Left lung (tissue), 4 donors: ENCODE measurements at regions not wholly inside any gene's neighbourhood (a gene's known extent, or its start where the extent isn't known, plus 50 kb on each side); places are given as distances from the start of the nearest gene placed in this dataset.
"Not testable (repeated sequence)": the region's sequence is repeated elsewhere in the genome, so short reads cannot be mapped to it uniquely, and the experiment has no call there.

Experiments used
- ATAC-seq: fragments of 200-7000 bp; cut with Tn5 transposase; one replicate; pipeline ENCODE4 v1.9.1; 2020; ENCODE audit warnings: moderate library complexity
- DNase-seq, 4 donors: peaks; one replicate each; pipeline ENCODE4 v3.0.0-alpha.2; 2013 to 2020
- H3K27ac ChIP-seq, 2 donors: fragments of 200-600 bp; sonication (generic) in 1 of 2; one replicate each; pipeline versions ENCODE4 v1.5.0 to v1.8.0; 2020 to 2021
- H3K27me3 ChIP-seq, 2 donors: fragments of 200-600 bp; sonication (generic) in 1 of 2; one replicate each; pipeline versions ENCODE4 v1.5.0 to v1.8.0; 2020 to 2021
- H3K36me3 ChIP-seq, 2 donors: fragments of 200-600 bp; sonication (generic) in 1 of 2; one replicate each; pipeline versions ENCODE4 v1.5.0 to v1.8.0; 2020 to 2021
- H3K4me1 ChIP-seq, 2 donors: fragments of 200-600 bp; one replicate each; pipeline ENCODE4 v1.8.0; 2021
- H3K4me3 ChIP-seq, 2 donors: fragments of 200-600 bp; sonication (generic) in 1 of 2; one replicate each; pipeline versions ENCODE4 v1.5.0 to v1.8.0; 2020 to 2021; ENCODE audit warnings: mild to moderate bottlenecking in 1 of 2
- H3K9me3 ChIP-seq, 2 donors: fragments of 200-600 bp; sonication (generic) in 1 of 2; one replicate each; pipeline versions ENCODE4 v1.5.0 to v1.8.0; 2020 to 2021
- intact Hi-C, 2 donors: fragments of 100-400 bp; cut with DNase I; formaldehyde crosslinking; loops; one replicate each; pipeline versions ENCODE4 v1.11.2 to v1.14.2; 2022
- TF ChIP-seq, protein P1 (sequence below), 2 donors: fragments of 200-600 bp; sonication (generic) in 1 of 2; IDR thresholded peaks; one replicate each; pipeline versions ENCODE4 v1.5.0 to v1.8.0; 2021; ENCODE audit warnings: antibody characterized with exemption in 2 of 2
- donor health status: DM: no; HTN: yes; CAD: no.
- donor health status: DM: no; HTN: no; CAD: no.

- Histone ChIP-seq H3K27me3 (no peaks in the 10 kb centered on the region), H3K9me3 (no peaks in the 10 kb centered on the region), H3K4me1 (no peaks in the 10 kb centered on the region), H3K4me3 (no peak overlapping the region), H3K27ac (no peak overlapping the region), H3K36me3 (no peaks in the 10 kb centered on the region)
- TF ChIP-seq, protein P1, sequence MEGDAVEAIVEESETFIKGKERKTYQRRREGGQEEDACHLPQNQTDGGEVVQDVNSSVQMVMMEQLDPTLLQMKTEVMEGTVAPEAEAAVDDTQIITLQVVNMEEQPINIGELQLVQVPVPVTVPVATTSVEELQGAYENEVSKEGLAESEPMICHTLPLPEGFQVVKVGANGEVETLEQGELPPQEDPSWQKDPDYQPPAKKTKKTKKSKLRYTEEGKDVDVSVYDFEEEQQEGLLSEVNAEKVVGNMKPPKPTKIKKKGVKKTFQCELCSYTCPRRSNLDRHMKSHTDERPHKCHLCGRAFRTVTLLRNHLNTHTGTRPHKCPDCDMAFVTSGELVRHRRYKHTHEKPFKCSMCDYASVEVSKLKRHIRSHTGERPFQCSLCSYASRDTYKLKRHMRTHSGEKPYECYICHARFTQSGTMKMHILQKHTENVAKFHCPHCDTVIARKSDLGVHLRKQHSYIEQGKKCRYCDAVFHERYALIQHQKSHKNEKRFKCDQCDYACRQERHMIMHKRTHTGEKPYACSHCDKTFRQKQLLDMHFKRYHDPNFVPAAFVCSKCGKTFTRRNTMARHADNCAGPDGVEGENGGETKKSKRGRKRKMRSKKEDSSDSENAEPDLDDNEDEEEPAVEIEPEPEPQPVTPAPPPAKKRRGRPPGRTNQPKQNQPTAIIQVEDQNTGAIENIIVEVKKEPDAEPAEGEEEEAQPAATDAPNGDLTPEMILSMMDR (IDR thresholded peaks at IDR 0.05) = no peak
- intact Hi-C loops = no loop called here
- ATAC-seq (no peak), DNase-seq (no peak)
Measured at GRCh38 chrX:95762716-95763115, 921.9 kb upstream of the DIAPH2 start.

DNA sequence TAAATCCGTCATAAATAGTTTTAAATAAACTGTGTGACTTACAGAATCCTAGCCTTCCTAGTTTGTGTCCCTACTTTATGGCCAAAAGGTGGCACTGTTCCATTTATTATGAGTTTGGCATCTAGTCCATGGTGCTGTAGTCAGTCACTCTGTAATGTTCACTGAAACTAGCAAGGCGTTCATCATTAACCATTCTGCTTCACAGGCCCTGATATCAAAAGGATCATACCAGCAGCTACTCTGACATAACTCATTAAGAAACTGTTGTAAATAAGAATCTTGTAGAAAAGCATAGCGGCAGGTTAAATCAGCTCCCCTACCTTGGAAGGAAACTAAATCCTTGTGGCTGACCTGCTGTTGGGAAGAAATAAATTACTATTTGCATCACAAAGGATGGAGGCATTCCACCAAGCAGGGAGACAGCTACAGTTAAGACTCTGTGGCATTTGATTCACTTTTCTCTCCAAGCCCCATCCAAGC lies 919.6 kb upstream of the DIAPH2 start:
- TF ChIP-seq, protein P1 (IDR thresholded peaks at IDR 0.05) = peak in 1 of 2 donors; percentile 44
- H3K4me3 ChIP-seq = no peak overlapping the region
- no peaks in the 10 kb centered on the region for H3K4me1 ChIP-seq
- no peaks in the 10 kb centered on the region for H3K27me3 ChIP-seq
- no peaks in the 10 kb centered on the region for H3K9me3 ChIP-seq
- intact Hi-C loops = no loop called here
- peak in 2 of 4 donors; percentile 49 to 57 for DNase-seq
- H3K27ac ChIP-seq = no peak overlapping the region
- peak; percentile 72 for ATAC-seq
- no peaks in the 10 kb centered on the region for H3K36me3 ChIP-seq

DNA sequence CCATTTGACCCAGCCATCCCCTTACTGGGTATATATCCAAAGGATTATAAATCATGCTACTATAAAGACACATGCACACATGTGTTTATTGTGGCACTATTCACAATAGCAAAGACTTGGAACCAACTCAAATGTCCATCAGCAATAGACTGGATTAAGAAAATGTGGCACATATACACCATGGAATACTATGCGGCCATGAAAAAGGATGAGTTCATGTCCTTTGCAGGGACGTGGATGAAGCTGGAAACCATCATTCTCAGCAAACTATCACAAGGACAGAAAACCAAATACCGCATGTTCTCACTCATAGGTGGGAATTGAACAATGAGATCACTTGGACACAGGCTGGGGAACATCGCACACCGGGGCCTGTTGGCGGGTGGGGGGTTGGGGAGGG lies 913.4 kb upstream of the DIAPH2 start:
- DNase-seq, intact Hi-C loops, H3K27me3 ChIP-seq, ATAC-seq, H3K4me3 ChIP-seq, H3K27ac ChIP-seq, H3K36me3 ChIP-seq, H3K9me3 ChIP-seq, H3K4me1 ChIP-seq: not testable (repeated sequence)

DNA sequence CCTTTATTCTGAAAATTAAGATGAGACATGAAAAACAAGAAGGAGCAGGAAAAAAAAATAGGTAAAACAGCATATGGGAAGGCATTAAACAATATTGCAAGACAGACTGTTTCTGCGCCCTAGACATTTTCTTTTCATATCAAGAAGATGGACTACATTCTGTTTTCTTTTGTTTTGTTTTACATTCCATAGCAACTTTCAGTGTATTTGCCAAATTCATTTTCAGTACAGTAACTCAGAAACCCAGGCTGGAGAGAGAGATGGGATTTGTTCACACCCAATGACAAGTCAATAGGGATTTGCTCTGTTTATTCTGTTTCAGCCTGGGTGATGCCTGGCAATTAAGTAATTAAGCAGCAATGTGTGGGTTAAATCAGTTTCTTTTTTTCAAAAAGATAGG lies 892.8 kb upstream of the DIAPH2 start:
- Histone ChIP-seq H3K4me1 (no peaks in the 10 kb centered on the region), H3K36me3 (no peaks in the 10 kb centered on the region), H3K9me3 (no peaks in the 10 kb centered on the region), H3K27ac (no peak overlapping the region), H3K4me3 (no peak overlapping the region), H3K27me3 (no peaks in the 10 kb centered on the region)
- intact Hi-C loops = no loop called here
- TF ChIP-seq, protein P1 (IDR thresholded peaks at IDR 0.05) = no peak
- DNase-seq (no peak), ATAC-seq (no peak)

GRCh38 chrX:95797344-95797743 lies 887.3 kb upstream of the DIAPH2 start:
- TF ChIP-seq, protein P1 (IDR thresholded peaks at IDR 0.05) = no peak
- Histone ChIP-seq H3K27me3 (no peaks in the 10 kb centered on the region), H3K4me3 (no peak overlapping the region), H3K9me3 (no peaks in the 10 kb centered on the region), H3K27ac (no peak overlapping the region), H3K4me1 (no peaks in the 10 kb centered on the region), H3K36me3 (no peaks in the 10 kb centered on the region)
- intact Hi-C loops = no loop called here
- ATAC-seq (no peak), DNase-seq (no peak)

GRCh38 chrX:95823796-95824195 lies 860.8 kb upstream of the DIAPH2 start:
- ATAC-seq (no peak), DNase-seq (no peak)
- intact Hi-C loops = no loop called here
- H3K27me3 ChIP-seq = no peaks in the 10 kb centered on the region
- no peak overlapping the region for H3K4me3 ChIP-seq
- H3K9me3 ChIP-seq = no peaks in the 10 kb centered on the region
- TF ChIP-seq, protein P1 (IDR thresholded peaks at IDR 0.05) = no peak
- H3K27ac ChIP-seq = no peak overlapping the region
- H3K4me1 ChIP-seq = no peaks in the 10 kb centered on the region
- H3K36me3 ChIP-seq = no peaks in the 10 kb centered on the region
